HEK293T (cell line): ENCODE measurements at regions not wholly inside any gene's neighbourhood (a gene's known extent, or its start where the extent isn't known, plus 50 kb on each side); places are given as distances from the start of the nearest gene placed in this dataset.

Experiments used
- BHLHE40 ChIP-seq: fragments of 450-650 bp; IDR thresholded peaks from 2 replicates; pipeline ENCODE4 v1.6.1; 2016; ENCODE audit warnings: mild to moderate bottlenecking, moderate library complexity, borderline replicate concordance
- CTBP1 ChIP-seq: fragments of 450-650 bp; IDR thresholded peaks from 2 replicates; pipeline ENCODE4 v1.6.1; 2016; ENCODE audit warnings: borderline replicate concordance
- ELF4 ChIP-seq: fragments of 450-650 bp; IDR thresholded peaks from 2 replicates; pipeline ENCODE4 v1.6.1; 2017; ENCODE audit warnings: antibody characterized with exemption
- FOXK2 ChIP-seq: fragments of 450-650 bp; IDR thresholded peaks from 2 replicates; pipeline ENCODE4 v1.6.1; 2016; ENCODE audit warnings: mild to moderate bottlenecking
- FOXM1 ChIP-seq: fragments of 450-650 bp; IDR thresholded peaks from 2 replicates; pipeline ENCODE4 v1.6.1; 2017; ENCODE audit warnings: mild to moderate bottlenecking, borderline replicate concordance
- HDGF ChIP-seq: fragments of 450-650 bp; IDR thresholded peaks from 2 replicates; pipeline ENCODE4 v1.6.1; 2017; ENCODE audit warnings: antibody characterized with exemption, borderline replicate concordance
- L3MBTL2 ChIP-seq: fragments of 450-650 bp; conservative IDR thresholded peaks from 2 replicates; pipeline ENCODE4 v1.6.1; 2016; ENCODE audit warnings: mild to moderate bottlenecking
- LEF1 ChIP-seq: fragments of 450-650 bp; IDR thresholded peaks from 2 replicates; pipeline ENCODE4 v1.6.1; 2017; ENCODE audit warnings: mild to moderate bottlenecking, borderline replicate concordance
- SP1 ChIP-seq: fragments of 450-650 bp; IDR thresholded peaks from 2 replicates; pipeline ENCODE4 v1.6.1; 2017
- SUZ12 ChIP-seq: fragments of 450-650 bp; IDR thresholded peaks from 2 replicates; pipeline ENCODE4 v1.6.1; 2016; ENCODE audit warnings: mild to moderate bottlenecking
- TARDBP ChIP-seq: fragments of 450-650 bp; IDR thresholded peaks from 2 replicates; pipeline ENCODE4 v1.6.1; 2016
- ZNF384 ChIP-seq: fragments of 450-650 bp; IDR thresholded peaks from 2 replicates; pipeline ENCODE4 v1.6.1; 2016

DNA sequence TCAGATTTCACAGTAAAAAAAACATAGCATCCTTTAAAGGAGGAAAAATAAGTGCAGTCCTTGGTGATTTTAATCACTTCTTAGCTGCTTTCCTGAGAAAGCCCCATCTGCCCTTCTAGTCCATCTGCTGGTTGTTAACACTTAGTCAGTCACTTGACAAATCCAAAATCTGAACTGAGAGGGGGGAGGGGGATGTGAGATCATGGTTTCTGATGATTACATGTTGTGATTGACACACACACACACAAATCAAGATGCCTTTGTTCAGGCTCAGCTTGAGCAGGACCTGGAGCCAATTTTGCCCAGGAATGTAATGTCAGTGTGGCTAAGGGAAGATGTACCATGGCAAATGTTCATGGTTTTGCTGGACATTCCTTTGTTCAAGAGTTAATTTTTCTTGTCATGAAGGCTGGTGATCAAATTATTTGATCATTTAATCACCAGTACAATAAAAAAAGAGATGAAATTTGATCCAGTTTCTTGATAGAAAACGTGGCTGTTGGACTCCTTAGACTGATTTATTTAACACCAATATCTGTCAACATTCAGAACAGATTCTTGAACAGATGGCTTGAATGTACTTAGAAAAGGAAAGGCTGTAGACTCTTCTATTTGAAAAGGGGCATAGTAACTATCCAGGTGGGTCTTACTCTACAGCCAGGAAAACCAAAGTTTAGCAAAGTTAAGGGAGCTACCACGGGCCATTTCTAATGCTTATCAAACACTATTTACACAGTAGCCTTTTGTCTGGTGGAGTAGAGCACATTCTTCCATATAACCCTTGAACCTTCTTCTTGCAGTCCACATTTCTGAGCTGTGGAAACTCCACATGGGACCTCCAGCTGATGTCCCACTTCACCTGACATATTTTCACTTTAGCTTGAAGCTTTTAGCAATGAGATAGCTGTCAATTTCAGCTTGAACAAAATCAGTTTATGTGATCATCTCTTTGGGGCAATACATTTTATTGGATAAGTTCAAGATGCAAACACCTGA lies 408.7 kb downstream of the PIK3C3 start:
- TF ChIP-seq ELF4 (no peak), SUZ12 (no peak), BHLHE40 (no peak), SP1 (no peak), L3MBTL2 (no peak), ZNF384 (no peak), FOXK2 (no peak), FOXM1 (no peak), HDGF (no peak), TARDBP (no peak), LEF1 (no peak), CTBP1 (no peak)
